ENCODE measurements at regions not wholly inside any gene's neighbourhood (a gene's known extent, or its start where the extent isn't known, plus 50 kb on each side); places are given as distances from the start of the nearest gene placed in this dataset.
"Not testable (repeated sequence)": the region's sequence is repeated elsewhere in the genome, so short reads cannot be mapped to it uniquely, and the experiment has no call there.

- no peak for DNase-seq (ENCODE audit: extremely low read depth, low read depth)
Observed at GRCh38 chr16:65559846-65560245, 438.0 kb upstream of the CDH11 start.

GRCh38 chr16:65549689-65550088 is 427.8 kb upstream of the CDH11 start:
- not testable (repeated sequence) for DNase-seq (ENCODE audit: extremely low read depth, low read depth)

- no peak for DNase-seq (ENCODE audit: extremely low read depth, low read depth)
Observed at GRCh38 chr16:65548470-65548869, 426.6 kb upstream of the CDH11 start.

- DNase-seq (ENCODE audit: extremely low read depth, low read depth): no peak
Observed at GRCh38 chr16:65547772-65548446, 426.0 kb upstream of the CDH11 start.

- DNase-seq (ENCODE audit: extremely low read depth, low read depth): no peak
Observed at GRCh38 chr16:65546353-65546791, 424.5 kb upstream of the CDH11 start.

- DNase-seq (ENCODE audit: extremely low read depth, low read depth): no peak
Observed at GRCh38 chr16:65545413-65545956, 423.6 kb upstream of the CDH11 start.

GRCh38 chr16:65543781-65544740 is 422.2 kb upstream of the CDH11 start:
- no peak for DNase-seq (ENCODE audit: extremely low read depth, low read depth)

- DNase-seq (ENCODE audit: extremely low read depth, low read depth): no peak
Observed at GRCh38 chr16:65541646-65542045, 419.8 kb upstream of the CDH11 start.

GRCh38 chr16:65540901-65541300 is 419.0 kb upstream of the CDH11 start:
- no peak for DNase-seq (ENCODE audit: extremely low read depth, low read depth)

- DNase-seq (ENCODE audit: extremely low read depth, low read depth): no peak
Observed at GRCh38 chr16:65538976-65539375, 417.1 kb upstream of the CDH11 start.

- DNase-seq (ENCODE audit: extremely low read depth, low read depth): no peak
Observed at GRCh38 chr16:65537336-65537735, 415.5 kb upstream of the CDH11 start.

GRCh38 chr16:65534121-65534528 is 412.3 kb upstream of the CDH11 start:
- no peak for DNase-seq (ENCODE audit: extremely low read depth, low read depth)

GRCh38 chr16:65532846-65533245 is 411.0 kb upstream of the CDH11 start:
- no peak for DNase-seq (ENCODE audit: extremely low read depth, low read depth)

- DNase-seq (ENCODE audit: extremely low read depth, low read depth): no peak
Observed at GRCh38 chr16:65532258-65532657, 410.4 kb upstream of the CDH11 start.

- DNase-seq (ENCODE audit: extremely low read depth, low read depth): no peak
Observed at GRCh38 chr16:65531475-65531874, 409.6 kb upstream of the CDH11 start.

GRCh38 chr16:65525707-65526106 is 403.8 kb upstream of the CDH11 start:
- DNase-seq (ENCODE audit: extremely low read depth, low read depth): no peak

- DNase-seq (ENCODE audit: extremely low read depth, low read depth): no peak
Observed at GRCh38 chr16:65524997-65525396, 403.1 kb upstream of the CDH11 start.

GRCh38 chr16:65524231-65524630 is 402.4 kb upstream of the CDH11 start:
- DNase-seq (ENCODE audit: extremely low read depth, low read depth): no peak

GRCh38 chr16:65523283-65523944 is 401.6 kb upstream of the CDH11 start:
- no peak for DNase-seq (ENCODE audit: extremely low read depth, low read depth)

GRCh38 chr16:65522412-65522811 is 400.5 kb upstream of the CDH11 start:
- no peak for DNase-seq (ENCODE audit: extremely low read depth, low read depth)

Data from NCI-H460 (cell line).